ENCODE measurements at regions not wholly inside any gene's neighbourhood (a gene's known extent, or its start where the extent isn't known, plus 50 kb on each side); places are given as distances from the start of the nearest gene placed in this dataset.

DNA sequence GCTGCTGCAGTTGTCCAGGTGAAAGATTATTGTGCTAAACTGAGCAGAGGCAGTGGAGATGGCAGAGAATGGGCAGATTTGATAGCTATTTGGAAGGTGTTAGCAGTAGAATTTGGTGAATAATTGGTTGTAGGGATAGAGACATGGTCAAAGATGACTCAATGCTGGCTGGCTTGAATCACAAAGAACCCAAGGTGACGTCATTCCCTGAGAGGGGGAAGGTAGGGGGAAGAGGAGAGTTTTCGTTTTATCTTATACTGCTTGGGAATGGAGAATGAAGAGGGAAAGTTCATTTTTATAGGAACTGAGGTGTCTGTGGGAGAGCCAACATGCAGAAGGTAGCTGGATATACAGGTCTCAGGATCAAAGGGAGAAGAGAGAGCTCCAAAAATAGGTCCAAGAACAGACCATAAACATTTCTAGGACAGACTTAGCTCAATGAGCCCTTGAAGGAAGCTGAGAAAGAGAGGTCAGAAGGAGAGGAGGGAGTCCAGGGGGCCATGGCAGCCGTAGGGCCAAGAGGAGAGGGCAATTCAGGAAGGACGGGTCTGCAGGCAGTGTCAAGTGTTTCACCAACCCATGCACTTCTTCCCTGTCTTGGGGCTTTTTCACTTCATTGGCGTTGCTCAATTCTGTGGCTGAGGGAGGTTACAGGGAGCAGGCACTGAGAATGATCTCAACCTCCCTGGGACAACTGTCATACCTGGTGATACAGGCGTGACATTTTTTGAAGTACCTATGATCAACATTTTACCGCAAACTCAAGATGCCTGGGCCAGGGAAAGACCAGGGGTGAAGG lies 281.3 kb downstream of the TDRD15 start:
- no peak for DNase-seq

DNA sequence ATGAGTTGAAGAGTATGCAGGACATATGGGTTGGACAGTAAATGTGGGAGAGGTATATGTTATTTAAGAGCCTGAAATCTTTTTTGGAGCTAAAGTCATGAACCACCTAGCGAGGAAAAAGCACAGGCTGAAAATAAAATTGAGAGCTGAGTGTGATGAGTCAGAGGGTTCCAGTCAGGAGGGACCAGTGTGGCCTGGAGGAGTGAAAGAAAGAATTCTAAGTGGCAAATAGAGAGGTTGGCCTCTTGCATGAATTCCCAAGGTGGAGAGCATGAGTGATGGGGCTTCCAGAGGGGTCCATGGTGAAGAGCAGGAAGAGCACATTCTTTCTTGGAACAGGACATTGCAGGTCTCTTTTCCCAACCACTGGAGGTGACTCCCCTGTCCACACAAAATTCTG lies 282.6 kb downstream of the TDRD15 start:
- no peak for DNase-seq

GRCh38 chr2:21406911-21407310 lies 283.1 kb downstream of the TDRD15 start:
- DNase-seq: no peak

GRCh38 chr2:21407851-21408250 lies 284.1 kb downstream of the TDRD15 start:
- DNase-seq: no peak

DNA sequence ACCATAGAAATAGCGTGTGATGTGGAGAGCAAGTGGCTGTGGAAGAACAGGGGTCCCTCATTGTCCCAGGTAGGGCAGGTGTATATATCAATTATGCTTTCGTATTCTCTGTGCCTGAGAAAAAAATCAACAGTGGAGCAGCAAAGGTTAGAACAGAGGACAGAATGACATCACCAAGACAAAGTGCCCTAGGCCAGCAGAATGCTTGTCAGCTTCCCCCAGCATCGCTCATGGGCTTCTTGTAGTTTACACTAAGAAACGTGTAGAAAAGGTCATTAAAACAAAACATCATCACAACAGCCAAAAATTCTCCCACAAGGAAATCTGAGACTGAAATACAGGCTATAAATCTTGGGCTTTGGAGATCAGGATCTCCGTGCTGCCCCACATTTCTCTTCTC lies 288.0 kb downstream of the TDRD15 start:
- DNase-seq: no peak

DNA sequence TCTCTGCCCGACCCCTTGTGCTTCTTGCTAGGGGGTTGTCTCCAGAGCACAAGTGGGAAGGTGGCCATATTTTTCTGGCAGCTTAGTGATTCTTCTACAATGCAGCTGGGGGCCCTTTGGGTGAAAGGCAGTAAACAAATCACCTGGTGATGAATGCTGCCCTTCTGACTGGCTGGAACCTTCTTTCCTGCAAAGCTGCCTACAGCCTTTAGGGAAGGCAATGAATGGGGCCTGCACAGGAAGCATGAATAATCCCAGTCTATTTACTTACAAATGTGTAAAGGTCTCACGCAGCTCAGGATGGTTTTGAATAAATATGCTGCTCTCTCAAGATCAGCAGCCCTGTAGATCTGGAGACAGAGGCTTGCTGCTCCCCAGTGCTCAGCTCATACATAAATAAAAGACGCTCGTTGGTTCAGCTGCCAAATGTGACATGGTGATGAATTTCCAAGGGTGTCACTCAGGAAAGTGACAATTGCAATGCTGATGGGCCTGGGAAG lies 289.2 kb downstream of the TDRD15 start:
- no peak for DNase-seq

DNA sequence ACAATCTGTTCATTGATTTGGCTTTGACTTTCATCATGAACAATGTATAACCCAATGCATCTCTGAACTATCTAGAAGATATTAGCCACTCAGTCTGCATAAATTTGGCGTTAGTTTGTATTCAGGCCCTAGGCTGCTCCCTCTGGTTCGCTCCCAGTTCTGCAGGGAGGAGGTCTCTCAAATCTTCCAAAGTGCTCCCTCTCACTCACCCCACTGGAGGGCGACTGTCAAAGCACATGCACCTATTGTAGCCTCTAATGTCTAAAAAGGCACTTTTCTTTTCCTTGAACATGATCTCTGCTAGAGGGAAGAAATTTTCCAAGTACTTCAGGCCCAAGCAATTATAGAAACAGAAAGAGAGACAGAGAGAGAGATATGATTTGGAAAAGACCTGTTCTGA lies 291.5 kb downstream of the TDRD15 start:
- DNase-seq: no peak

DNA sequence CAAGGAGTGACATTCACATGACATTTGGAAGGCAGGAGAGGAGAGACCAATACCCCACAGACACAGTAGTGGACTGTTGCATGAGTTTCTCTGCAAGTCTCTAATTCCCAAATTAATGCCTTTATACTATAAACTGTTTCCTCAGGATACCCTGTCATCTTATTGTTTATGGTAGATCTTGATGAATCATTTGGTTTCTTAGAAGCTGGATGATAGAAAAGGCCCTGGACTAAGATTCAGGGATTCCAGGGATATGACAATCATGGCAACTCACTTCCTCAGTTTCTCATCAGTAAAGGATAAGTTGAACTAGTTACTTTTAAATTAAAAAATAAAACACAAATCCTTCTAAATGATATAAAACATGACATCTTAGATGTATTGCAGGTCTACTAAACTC lies 292.5 kb downstream of the TDRD15 start:
- DNase-seq: no peak

GRCh38 chr2:21418456-21418855 lies 294.7 kb downstream of the TDRD15 start:
- DNase-seq: no peak

DNA sequence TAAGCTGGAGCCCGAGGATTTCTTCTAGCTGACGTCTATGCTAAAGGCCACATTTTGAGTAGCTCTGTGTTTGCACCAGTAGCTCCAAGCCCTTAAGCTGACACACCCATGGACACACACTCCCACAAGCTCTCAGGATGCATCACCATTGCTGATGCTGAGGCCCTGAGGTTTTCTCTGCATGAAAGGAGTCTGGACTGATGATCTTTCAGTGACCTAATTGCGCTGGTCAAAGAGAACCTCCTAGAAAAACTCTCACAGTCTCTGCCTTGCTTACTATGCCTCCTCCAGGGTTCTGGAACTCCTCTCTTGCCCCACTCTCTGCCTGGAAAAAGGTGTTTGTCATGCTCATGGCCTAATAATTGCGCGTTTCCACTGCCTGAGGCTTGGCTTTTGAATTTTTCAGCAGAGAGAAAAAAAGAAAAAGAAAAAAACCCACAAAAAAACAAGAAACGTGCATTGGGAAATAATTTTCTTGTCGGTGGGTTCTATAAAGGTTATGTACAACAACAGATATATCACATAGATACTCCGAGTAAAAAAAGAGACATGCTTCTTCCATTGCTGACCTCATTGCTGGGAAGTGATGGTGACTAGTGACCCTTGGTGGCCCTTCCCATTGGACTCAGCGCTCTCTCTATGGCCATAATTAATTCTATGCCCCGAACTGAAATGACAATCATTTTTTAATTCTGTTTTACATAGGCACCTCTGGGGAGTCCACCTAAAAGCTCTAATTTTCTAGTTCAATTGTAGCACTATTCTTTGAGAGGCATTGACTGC lies 297.0 kb downstream of the TDRD15 start:
- DNase-seq: no peak

DNA sequence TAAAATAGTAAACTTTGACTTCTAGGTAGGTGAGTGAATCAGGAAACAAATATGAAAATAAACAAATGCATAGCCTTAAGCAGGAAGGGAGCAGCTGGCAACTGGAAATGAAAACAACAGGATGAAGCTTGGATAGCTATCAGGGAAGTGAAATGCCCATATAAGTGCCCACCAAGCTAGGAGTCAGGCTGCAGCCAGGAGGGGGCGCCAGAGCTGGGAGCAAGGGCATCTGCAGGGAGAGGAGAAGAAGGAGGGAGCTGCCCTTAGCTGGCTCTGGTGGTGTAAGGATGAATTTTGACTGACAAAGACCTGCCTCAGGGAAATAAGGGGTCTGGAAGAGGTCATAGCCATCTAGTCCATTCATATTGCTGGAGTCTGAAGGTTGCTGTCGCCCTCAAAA lies 298.3 kb downstream of the TDRD15 start:
- no peak for DNase-seq

GRCh38 chr2:21422724-21423522 lies 299.2 kb downstream of the TDRD15 start:
- DNase-seq: no peak

DNA sequence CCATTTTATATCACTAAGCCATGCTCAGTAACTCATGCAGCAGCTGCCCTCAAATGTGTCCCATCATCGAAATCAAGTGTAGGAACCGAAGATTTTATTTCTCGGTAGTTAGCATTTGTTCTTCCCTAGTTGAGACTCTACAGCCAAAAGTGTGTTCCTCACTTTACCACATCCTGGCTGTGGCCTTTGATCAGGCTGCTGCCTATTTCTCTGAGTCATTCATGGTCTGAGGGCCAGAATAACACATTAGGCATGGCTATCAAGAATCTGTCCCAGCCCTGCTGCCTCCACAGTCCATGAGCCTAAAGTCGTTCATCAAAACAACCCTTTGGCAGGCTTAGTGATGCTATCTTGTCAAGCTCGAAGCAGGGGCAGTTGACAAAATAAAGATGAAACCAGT lies 300.1 kb downstream of the TDRD15 start:
- DNase-seq: no peak

GRCh38 chr2:21424375-21424774 lies 300.6 kb downstream of the TDRD15 start:
- DNase-seq: no peak

GRCh38 chr2:21427606-21428005 lies 303.8 kb downstream of the TDRD15 start:
- DNase-seq: no peak

- DNase-seq: no peak
Observed at GRCh38 chr2:21428754-21429153, 305.0 kb downstream of the TDRD15 start.

DNA sequence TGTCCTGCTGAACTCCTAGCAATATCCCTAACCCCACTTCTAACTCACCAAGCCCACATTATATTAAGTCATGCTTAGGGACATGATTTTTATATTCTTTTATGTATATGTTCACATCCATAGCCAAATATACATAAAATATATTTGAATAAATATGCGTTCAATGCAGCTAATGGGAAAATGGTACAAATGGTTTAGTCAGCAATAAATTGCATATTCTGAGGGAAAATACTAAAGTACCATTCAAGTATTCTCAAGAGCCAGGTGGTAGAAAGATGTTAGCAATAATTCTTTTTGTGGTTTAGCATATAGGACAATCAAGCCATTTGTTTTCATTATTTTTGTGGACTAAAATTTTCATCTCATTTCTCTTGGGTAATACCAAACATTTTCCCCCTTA lies 306.0 kb downstream of the TDRD15 start:
- DNase-seq: no peak

DNA sequence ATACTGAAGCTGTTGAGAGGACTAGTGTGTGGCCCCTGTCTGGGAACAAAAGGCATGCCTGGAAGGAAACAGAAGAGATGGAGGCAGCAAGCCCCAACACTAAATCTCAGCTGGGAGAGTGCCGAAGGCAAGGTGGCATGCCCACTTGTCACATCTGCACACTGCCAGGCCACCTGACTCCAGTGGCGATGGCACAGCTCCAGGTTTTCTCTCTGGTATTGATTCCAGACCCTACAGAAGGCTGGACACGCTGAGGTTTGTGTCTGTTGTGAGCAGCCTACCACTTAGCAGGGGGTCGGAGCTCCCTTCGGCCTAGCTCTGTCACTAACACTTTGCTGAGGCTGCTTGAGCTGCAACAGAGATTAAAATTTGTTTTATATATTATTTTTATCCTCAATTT lies 307.3 kb downstream of the TDRD15 start:
- DNase-seq: no peak

- DNase-seq: no peak
Observed at GRCh38 chr2:21438949-21439348, 315.2 kb downstream of the TDRD15 start.

DNA sequence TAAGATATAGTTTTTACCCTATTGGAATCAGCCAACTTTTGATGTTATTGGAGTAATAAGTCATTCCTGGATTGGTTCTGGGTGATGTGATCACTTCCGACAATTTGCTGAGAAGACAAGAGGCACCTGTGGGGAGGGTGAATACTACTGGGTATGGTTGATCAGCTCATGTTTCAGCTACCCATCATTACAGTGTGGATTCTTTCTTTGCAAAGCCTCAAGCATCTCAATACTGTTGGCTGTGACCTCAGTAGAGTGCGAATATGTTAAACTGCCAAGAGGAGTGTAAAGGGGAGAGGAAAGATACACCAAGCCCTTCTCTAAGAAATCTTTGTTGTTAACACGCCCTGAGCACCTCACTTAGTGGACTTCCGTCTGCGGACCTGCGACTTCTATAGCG lies 317.7 kb downstream of the TDRD15 start:
- DNase-seq: no peak

- DNase-seq: no peak
Observed at GRCh38 chr2:21443494-21444105, 319.8 kb downstream of the TDRD15 start.

- no peak for DNase-seq
Observed at GRCh38 chr2:21449881-21450280, 326.1 kb downstream of the TDRD15 start.

DNA sequence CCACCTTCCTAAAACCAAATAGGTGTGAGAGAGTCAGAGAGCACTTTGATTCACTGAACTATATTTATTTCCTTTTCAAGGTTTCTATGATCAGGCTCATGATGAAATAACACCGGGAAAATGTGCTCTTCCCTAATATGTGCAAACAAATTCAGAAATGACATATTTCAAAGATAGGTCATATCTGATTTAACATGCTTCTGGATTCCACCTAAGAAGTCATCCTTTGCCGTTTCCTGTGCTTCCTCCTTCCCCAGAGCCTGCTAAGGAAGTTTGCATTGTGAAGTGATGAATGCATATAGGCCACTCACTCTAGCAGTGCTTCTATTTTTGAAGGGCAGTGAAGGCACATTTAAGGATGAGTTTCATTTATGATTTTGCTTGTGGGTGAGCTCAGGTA lies 327.6 kb downstream of the TDRD15 start:
- no peak for DNase-seq

Measured in stimulated activated CD4-positive, alpha-beta T cell treated with anti-CD3 and anti-CD28 coated beads, Interleukin-4, amount 100 ng/mL, for 24 hours (primary cell).